ENCODE measurements at regions not wholly inside any gene's neighbourhood (a gene's known extent, or its start where the extent isn't known, plus 50 kb on each side); places are given as distances from the start of the nearest gene placed in this dataset.

GRCh38 chr12:46887870-46888269 lies 62.1 kb upstream of the SLC38A4 start:
- TF ChIP-seq EZH2phosphoT487 (IDR thresholded peaks at IDR 0.05; ENCODE audit: borderline replicate concordance): no peak
- TF ChIP-seq POLR2AphosphoS5 (IDR thresholded peaks at IDR 0.05; ENCODE audit: low read depth, low read length): no peak
- TF ChIP-seq CEBPB (IDR thresholded peaks at IDR 0.05; ENCODE audit: low read depth): no peak
- no peak for TF ChIP-seq CTCF (IDR thresholded peaks at IDR 0.05 in 2 of 3, conservative IDR thresholded peaks at IDR 0.05 in 1 of 3; ENCODE audit: borderline replicate concordance in 1 of 3, insufficient read depth in 1 of 3, low read depth in 2 of 3, low read length in 2 of 3)
- TF ChIP-seq ZNF274 (IDR thresholded peaks at IDR 0.05; ENCODE audit: low read depth, low read length): no peak
- no peak for TF ChIP-seq EZH2 (IDR thresholded peaks at IDR 0.05)
- TF ChIP-seq ATF3 (IDR thresholded peaks at IDR 0.05): no peak
- TF ChIP-seq POLR2A (IDR thresholded peaks at IDR 0.05; ENCODE audit: borderline replicate concordance, extremely low read depth, insufficient read depth, insufficient read length): no peak
- no peak for TF ChIP-seq SIN3A (IDR thresholded peaks at IDR 0.05; ENCODE audit: low read depth)
- TF ChIP-seq ZBTB33 (IDR thresholded peaks at IDR 0.05; ENCODE audit: extremely low read depth, insufficient replicate concordance, low read length): no peak
- no peak for TF ChIP-seq MAX (IDR thresholded peaks at IDR 0.05)
- TF ChIP-seq ELF1 (IDR thresholded peaks at IDR 0.05; ENCODE audit: borderline replicate concordance, low read depth): no peak
- no peak for TF ChIP-seq FOSL1 (IDR thresholded peaks at IDR 0.05; ENCODE audit: low read depth)
